ENCODE measurements at regions not wholly inside any gene's neighbourhood (a gene's known extent, or its start where the extent isn't known, plus 50 kb on each side); places are given as distances from the start of the nearest gene placed in this dataset.

- no peak for TF ChIP-seq BHLHE40 (IDR thresholded peaks at IDR 0.05; ENCODE audit: borderline replicate concordance)
- no peak for TF ChIP-seq FOXA1 (IDR thresholded peaks at IDR 0.05)
- no peak for TF ChIP-seq FOXK2 (IDR thresholded peaks at IDR 0.05)
- TF ChIP-seq ELF4 (IDR thresholded peaks at IDR 0.05): no peak
- no peak for TF ChIP-seq TARDBP (IDR thresholded peaks at IDR 0.05)
- TF ChIP-seq SP1 (IDR thresholded peaks at IDR 0.05): no peak
- TF ChIP-seq ARNT (IDR thresholded peaks at IDR 0.05): no peak
These were observed 148.4 kb upstream of the FGF16 start for GRCh38 chrX:77298790-77299189.

Data from HEK293T (cell line).